ENCODE measurements at regions not wholly inside any gene's neighbourhood (a gene's known extent, or its start where the extent isn't known, plus 50 kb on each side); places are given as distances from the start of the nearest gene placed in this dataset.

DNA sequence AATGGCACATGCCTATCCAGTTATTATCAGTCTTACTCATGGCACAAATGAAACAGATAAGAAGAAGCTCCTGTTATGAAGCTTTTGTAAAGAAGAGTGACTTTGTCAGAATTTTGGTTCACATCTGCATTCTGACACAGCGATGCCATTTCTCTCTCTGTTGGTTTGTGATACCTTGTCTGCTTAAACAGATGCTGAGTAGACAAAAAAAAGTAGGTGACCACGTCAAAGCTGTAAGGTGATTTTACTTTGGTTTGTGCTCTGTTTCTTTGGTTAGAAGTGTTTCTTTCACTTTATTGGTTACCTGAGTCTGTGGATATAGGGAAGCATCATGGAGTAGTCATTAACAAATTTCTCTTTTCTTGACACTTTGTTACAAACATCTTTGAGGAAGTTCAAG is 422.3 kb upstream of the ADAMTSL1 start:
- intact Hi-C loops (cut with DNase I; ENCODE audit: low total_unique reads) = no loop called here
- TF ChIP-seq CTCF (IDR thresholded peaks at IDR 0.05) = no peak
- no peak for TF ChIP-seq POLR2A (IDR thresholded peaks at IDR 0.05)
- WGBS, 2 donors = 82 to 84% methylated on average over 2 of the region's 2 CpGs
- H3K4me3 ChIP-seq (ENCODE audit: low read depth, poor library complexity, severe bottlenecking) = no peak overlapping the region
- DNase-seq (ENCODE audit: low spot score in 2 of 2) = no peak

DNA sequence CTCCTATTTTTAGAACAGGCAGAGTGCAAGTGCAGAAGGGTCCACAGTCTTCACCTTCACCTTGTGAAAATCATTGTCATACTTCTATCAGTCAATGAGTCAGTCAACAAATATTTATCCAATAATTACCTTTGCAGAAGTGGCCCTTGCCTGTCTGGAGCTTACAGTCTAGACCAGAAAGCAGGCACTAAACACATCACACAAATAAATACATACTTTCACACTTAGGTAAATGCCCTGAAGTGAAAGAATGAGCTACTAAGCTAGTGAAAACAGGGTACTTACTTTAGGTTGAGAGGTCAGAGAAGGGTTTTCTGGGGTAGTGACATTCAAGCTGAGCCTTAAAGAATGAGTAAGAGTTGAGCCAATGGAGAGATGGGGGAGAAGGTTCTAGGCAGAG is 421.9 kb upstream of the ADAMTSL1 start:
- TF ChIP-seq CTCF (IDR thresholded peaks at IDR 0.05) (no peak), POLR2A (IDR thresholded peaks at IDR 0.05) (no peak)
- DNase-seq (ENCODE audit: low spot score in 2 of 2) = no peak
- intact Hi-C loops (cut with DNase I; ENCODE audit: low total_unique reads) = no loop called here
- H3K4me3 ChIP-seq (ENCODE audit: low read depth, poor library complexity, severe bottlenecking) = no peak overlapping the region

GRCh38 chr9:18056269-18056992 is 417.5 kb upstream of the ADAMTSL1 start:
- WGBS, 2 donors = 52 to 57% methylated on average over 8 of the region's 8 CpGs
- intact Hi-C loops (cut with DNase I; ENCODE audit: low total_unique reads) = no loop called here
- no peak for DNase-seq (ENCODE audit: low spot score in 2 of 2)
- no peak overlapping the region for H3K4me3 ChIP-seq (ENCODE audit: low read depth, poor library complexity, severe bottlenecking)
- TF ChIP-seq POLR2A (IDR thresholded peaks at IDR 0.05) = no peak
- TF ChIP-seq CTCF (IDR thresholded peaks at IDR 0.05) = no peak

- DNase-seq (ENCODE audit: low spot score in 2 of 2) = no peak
- no peak overlapping the region for H3K4me3 ChIP-seq (ENCODE audit: low read depth, poor library complexity, severe bottlenecking)
- TF ChIP-seq POLR2A (IDR thresholded peaks at IDR 0.05) (no peak), CTCF (IDR thresholded peaks at IDR 0.05) (no peak)
- 74 to 75% methylated on average over 4 of the region's 4 CpGs for WGBS, 2 donors
- intact Hi-C loops (cut with DNase I; ENCODE audit: low total_unique reads) = no loop called here
These were observed 417.0 kb upstream of the ADAMTSL1 start for GRCh38 chr9:18056993-18057369.

- no peak for DNase-seq (ENCODE audit: low spot score in 2 of 2)
- TF ChIP-seq CTCF (IDR thresholded peaks at IDR 0.05) (no peak), POLR2A (IDR thresholded peaks at IDR 0.05) (no peak)
- 84 to 87% methylated on average over 3 of the region's 3 CpGs for WGBS, 2 donors
- no peak overlapping the region for H3K4me3 ChIP-seq (ENCODE audit: low read depth, poor library complexity, severe bottlenecking)
- intact Hi-C loops (cut with DNase I; ENCODE audit: low total_unique reads) = no loop called here
These were observed 415.1 kb upstream of the ADAMTSL1 start for GRCh38 chr9:18058564-18059442.
